GM23338 (cell line): ENCODE measurements at regions not wholly inside any gene's neighbourhood (a gene's known extent, or its start where the extent isn't known, plus 50 kb on each side); places are given as distances from the start of the nearest gene placed in this dataset.
"Not testable (repeated sequence)": the region's sequence is repeated elsewhere in the genome, so short reads cannot be mapped to it uniquely, and the experiment has no call there.

Source experiments
- ATAC-seq: fragments of 200-7000 bp; cut with Tn5 transposase; 3 replicates; pipeline ENCODE4 v1.9.1; 2020
- DNase-seq: peaks from one replicate; pipeline ENCODE4 v3.0.0-alpha.2; 2015; ENCODE audit warnings: low spot score
- H2AFZ ChIP-seq: fragments of 200-600 bp; sonication (generic); 2 replicates; pipeline ENCODE4 v1.8.0; 2016; ENCODE audit warnings: antibody characterized with exemption, mild to moderate bottlenecking, moderate library complexity
- H3F3A ChIP-seq: fragments of 200-600 bp; sonication (generic); replicated peaks from 2 replicates; pipeline ENCODE4 v1.8.0; 2017; ENCODE audit warnings: antibody characterized with exemption, mixed run types, low read depth
- H3K27ac ChIP-seq: fragments of 200-600 bp; sonication (generic); 2 replicates; pipeline ENCODE4 v1.6.1; 2016; ENCODE audit warnings: low read depth
- H3K27me3 ChIP-seq: fragments of 200-600 bp; sonication (generic); 2 replicates; pipeline ENCODE4 v1.8.0; 2016; ENCODE audit warnings: mild to moderate bottlenecking, mixed run types, moderate library complexity; ENCODE audit not compliant: insufficient read depth
- H3K36me3 ChIP-seq: fragments of 200-600 bp; sonication (generic); 2 replicates; pipeline ENCODE4 v1.8.0; 2016; ENCODE audit warnings: mild to moderate bottlenecking; ENCODE audit not compliant: insufficient read depth
- H3K4me1 ChIP-seq: fragments of 200-600 bp; sonication (generic); 2 replicates; pipeline ENCODE4 v1.8.0; 2016; ENCODE audit warnings: mild to moderate bottlenecking, moderate library complexity; ENCODE audit not compliant: insufficient read depth
- H3K4me2 ChIP-seq: fragments of 200-600 bp; sonication (generic); 2 replicates; pipeline ENCODE4 v1.7.1; 2017; ENCODE audit warnings: mixed run types
- H3K4me3 ChIP-seq: fragments of 200-600 bp; sonication (generic); 2 replicates; pipeline ENCODE4 v1.6.1; 2016; ENCODE audit warnings: mixed run types
- H3K79me2 ChIP-seq: fragments of 200-600 bp; sonication (generic); replicated peaks from 2 replicates; pipeline ENCODE4 v1.8.0; 2017; ENCODE audit warnings: mild to moderate bottlenecking; ENCODE audit not compliant: insufficient read depth
- H3K9me2 ChIP-seq: fragments of 200-600 bp; sonication (generic); 2 replicates; pipeline ENCODE4 v1.8.0; 2017; ENCODE audit not compliant: insufficient read depth
- H4K20me1 ChIP-seq: fragments of 200-600 bp; sonication (generic); replicated peaks from 2 replicates; pipeline ENCODE4 v1.8.0; 2017; ENCODE audit warnings: mild to moderate bottlenecking; ENCODE audit not compliant: insufficient read depth
- H3K27ac Mint-ChIP-seq: 2 replicates; pipeline ENCODE4 v1.8.0; 2020; ENCODE audit warnings: inconsistent platforms, mild to moderate bottlenecking, moderate library complexity, mixed read lengths
- H3K27me3 Mint-ChIP-seq: 3 replicates; pipeline ENCODE4 v1.8.0; 2022; ENCODE audit warnings: low read depth, mild to moderate bottlenecking, moderate library complexity, mixed read lengths, inconsistent platforms; ENCODE audit not compliant: insufficient read depth, poor library complexity
- H3K36me3 Mint-ChIP-seq: 3 replicates; pipeline ENCODE4 v1.8.0; 2021; ENCODE audit warnings: low read depth, mild to moderate bottlenecking, inconsistent platforms, moderate library complexity, mixed read lengths
- H3K4me1 Mint-ChIP-seq: 3 replicates; pipeline ENCODE4 v1.8.0; 2020; ENCODE audit warnings: mild to moderate bottlenecking, inconsistent platforms, mixed read lengths
- H3K4me3 Mint-ChIP-seq: 3 replicates; pipeline ENCODE4 v1.8.0; 2021; ENCODE audit warnings: moderate library complexity, mild to moderate bottlenecking, inconsistent platforms, mixed read lengths
- H3K9me3 Mint-ChIP-seq: 3 replicates; pipeline ENCODE4 v1.8.0; 2020; ENCODE audit warnings: moderate library complexity, mild to moderate bottlenecking, inconsistent platforms, mixed read lengths
- EZH2 ChIP-seq: fragments of 200-600 bp; sonication (generic); IDR thresholded peaks from one replicate; pipeline ENCODE4 v1.8.0; 2017; ENCODE audit warnings: antibody characterized with exemption, mild to moderate bottlenecking, low read depth; ENCODE audit not compliant: unreplicated experiment
- STAT1 ChIP-seq: IDR thresholded peaks from one replicate; pipeline ENCODE4 v1.6.1; 2016; ENCODE audit warnings: antibody characterized with exemption; ENCODE audit not compliant: unreplicated experiment
- ZNF331 ChIP-seq: fragments of 250-450 bp; sonication (Bioruptor Pico); IDR thresholded peaks from 2 replicates; pipeline ENCODE4 v1.5.0; 2020; ENCODE audit warnings: low read depth, mild to moderate bottlenecking, moderate library complexity

DNA sequence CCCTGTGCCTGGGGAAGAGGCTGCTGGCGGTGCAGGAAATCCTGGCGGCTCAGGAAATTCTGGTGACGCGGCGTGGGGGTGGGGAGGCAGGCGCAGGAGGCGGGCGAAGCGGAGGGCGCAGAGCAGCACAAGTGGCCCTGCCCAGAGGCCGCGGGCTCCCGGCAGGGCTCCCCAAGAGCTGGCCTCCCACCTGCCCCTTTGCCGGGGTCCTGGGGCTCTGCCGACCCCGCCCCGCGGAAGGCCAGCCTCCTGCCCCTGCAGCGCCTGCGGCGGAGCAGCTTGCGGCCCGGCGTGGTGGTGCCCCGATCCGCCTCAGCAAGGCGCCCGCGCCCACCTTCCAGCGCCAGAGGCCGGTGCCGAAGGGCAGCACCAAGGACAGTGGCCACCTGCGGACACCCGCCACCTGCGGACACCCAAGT, 100.2 kb upstream of the OR4C13 start (continued):
- TF ChIP-seq STAT1 (no peak), ZNF331 (CRISPR knock-in tag) (no peak), EZH2 (no peak)

DNA sequence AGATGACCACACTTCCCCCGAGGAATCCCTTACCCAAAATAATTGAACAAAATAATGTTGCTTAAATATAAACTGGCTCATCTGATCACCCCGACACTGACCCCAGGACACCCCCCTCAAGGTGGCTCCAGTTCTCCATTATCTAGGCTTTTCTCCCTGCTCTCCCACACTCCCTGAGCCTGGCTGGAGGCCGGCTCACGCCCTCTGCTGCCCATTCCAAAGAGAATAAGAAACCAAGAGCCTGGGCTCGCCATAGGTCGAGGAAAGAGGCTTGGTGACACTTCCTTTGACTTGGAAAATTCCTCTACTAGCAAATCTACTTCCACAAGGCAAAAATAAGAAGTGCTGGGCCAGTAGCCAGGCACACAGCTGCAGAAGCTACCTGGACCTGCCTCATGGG, 63.3 kb upstream of the OR4C13 start:
- DNase-seq, H3K27me3 Mint-ChIP-seq, H3K27ac ChIP-seq, H3K4me3 ChIP-seq, H4K20me1 ChIP-seq, H3K27me3 ChIP-seq, H3K27ac Mint-ChIP-seq, H3K4me3 Mint-ChIP-seq, H3K4me2 ChIP-seq, H3K4me1 Mint-ChIP-seq, H3K79me2 ChIP-seq, ATAC-seq, H3F3A ChIP-seq, H3K4me1 ChIP-seq, H3K9me2 ChIP-seq, H2AFZ ChIP-seq, H3K36me3 ChIP-seq: not testable (repeated sequence)
- Mint-ChIP-seq H3K9me3 (peaks cover 82% of the 10 kb centered on the region), H3K36me3 (peaks cover 36% of the 10 kb centered on the region)

DNA sequence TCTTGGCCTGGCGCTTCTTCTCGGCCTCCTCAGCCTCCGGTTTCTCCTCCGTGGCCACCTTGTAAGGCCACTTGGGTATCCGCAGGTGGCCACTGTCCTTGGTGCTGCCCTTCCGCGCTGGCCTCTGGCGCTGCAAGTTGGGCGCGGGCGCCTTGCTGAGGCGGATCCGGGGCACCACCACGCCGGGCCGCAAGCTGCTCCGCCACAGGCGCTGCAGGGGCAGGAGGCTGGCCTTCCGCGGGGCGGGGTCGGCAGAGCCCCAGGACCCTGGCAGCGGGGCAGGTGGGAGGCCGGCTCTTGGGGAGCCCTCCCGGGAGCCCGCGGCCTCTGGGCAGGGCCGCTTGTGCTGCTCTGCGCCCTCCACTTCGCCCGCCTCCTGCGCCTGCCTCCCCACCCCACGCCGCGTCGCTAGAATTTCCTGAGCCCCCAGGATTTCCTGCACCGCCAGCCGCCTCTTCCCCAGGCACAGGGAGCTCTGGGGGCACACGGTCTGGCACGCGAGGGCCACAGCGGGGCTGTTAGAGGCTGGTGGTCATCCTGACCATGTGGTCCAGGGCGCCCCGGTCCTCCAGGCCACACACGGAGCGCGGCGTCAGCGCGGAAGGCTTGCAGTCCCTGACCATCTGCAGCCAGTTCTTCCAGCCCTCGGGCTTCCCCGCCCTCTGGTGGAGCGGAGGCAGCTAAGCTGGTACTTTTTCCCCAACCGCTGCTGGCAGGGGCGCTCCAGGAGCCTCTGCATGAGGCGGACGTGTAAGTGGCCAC, 60.1 kb upstream of the OR4C13 start:
- H3K4me1 Mint-ChIP-seq, H3F3A ChIP-seq, H3K36me3 ChIP-seq, H3K4me2 ChIP-seq, H3K27ac Mint-ChIP-seq, DNase-seq, H3K4me3 ChIP-seq, H3K9me2 ChIP-seq, H3K4me1 ChIP-seq, H3K27ac ChIP-seq, ATAC-seq, H3K27me3 ChIP-seq, H4K20me1 ChIP-seq, H3K4me3 Mint-ChIP-seq, H3K27me3 Mint-ChIP-seq, H2AFZ ChIP-seq, H3K79me2 ChIP-seq: not testable (repeated sequence)
- Mint-ChIP-seq H3K36me3 (peaks cover 31% of the 10 kb centered on the region), H3K9me3 (peaks cover 85% of the 10 kb centered on the region)

- not testable (repeated sequence) for H3K27ac Mint-ChIP-seq, H3K79me2 ChIP-seq, H3K4me3 ChIP-seq, H3F3A ChIP-seq, H3K4me3 Mint-ChIP-seq, ATAC-seq, H2AFZ ChIP-seq, H3K27ac ChIP-seq, DNase-seq, H4K20me1 ChIP-seq, H3K4me1 ChIP-seq, H3K27me3 ChIP-seq, H3K4me2 ChIP-seq, H3K9me2 ChIP-seq, H3K4me1 Mint-ChIP-seq, H3K27me3 Mint-ChIP-seq, H3K36me3 ChIP-seq
- Mint-ChIP-seq H3K9me3 (peaks cover 85% of the 10 kb centered on the region), H3K36me3 (peaks cover 35% of the 10 kb centered on the region)
Observed at GRCh38 chr11:49893442-49893841, 58.7 kb upstream of the OR4C13 start.
